Activated T-helper 17 cell treated with anti-CD3 and anti-CD28 coated beads, Interleukin-2, amount 50 U/mL, for 72 hours (primary cell): ENCODE measurements at regions not wholly inside any gene's neighbourhood (a gene's known extent, or its start where the extent isn't known, plus 50 kb on each side); places are given as distances from the start of the nearest gene placed in this dataset.

Experiments
- ATAC-seq: fragments of 150-1000 bp; cut with Tn5 transposase; replicated peaks from 2 replicates; pipeline ENCODE4 v1.10.0; 2021; ENCODE audit warnings: mild to moderate bottlenecking, moderate library complexity
- H3K27ac Mint-ChIP-seq: one replicate; pipeline ENCODE4 v1.8.0; 2022; ENCODE audit warnings: mixed read lengths
- H3K27me3 Mint-ChIP-seq: one replicate; pipeline ENCODE4 v1.8.0; 2022; ENCODE audit warnings: mixed read lengths
- H3K36me3 Mint-ChIP-seq: one replicate; pipeline ENCODE4 v1.8.0; 2022; ENCODE audit warnings: low read depth, mild to moderate bottlenecking, mixed read lengths
- H3K4me1 Mint-ChIP-seq: one replicate; pipeline ENCODE4 v1.8.0; 2022; ENCODE audit warnings: mixed read lengths
- H3K4me3 Mint-ChIP-seq: one replicate; pipeline ENCODE4 v1.8.0; 2022; ENCODE audit warnings: mild to moderate bottlenecking, mixed read lengths
- H3K9me3 Mint-ChIP-seq: one replicate; pipeline ENCODE4 v1.8.0; 2022; ENCODE audit warnings: mixed read lengths

GRCh38 chr20:39195582-39196021 lies 233.5 kb downstream of the DHX35 start:
- no peak for ATAC-seq
- H3K27ac Mint-ChIP-seq = no peak overlapping the region

DNA sequence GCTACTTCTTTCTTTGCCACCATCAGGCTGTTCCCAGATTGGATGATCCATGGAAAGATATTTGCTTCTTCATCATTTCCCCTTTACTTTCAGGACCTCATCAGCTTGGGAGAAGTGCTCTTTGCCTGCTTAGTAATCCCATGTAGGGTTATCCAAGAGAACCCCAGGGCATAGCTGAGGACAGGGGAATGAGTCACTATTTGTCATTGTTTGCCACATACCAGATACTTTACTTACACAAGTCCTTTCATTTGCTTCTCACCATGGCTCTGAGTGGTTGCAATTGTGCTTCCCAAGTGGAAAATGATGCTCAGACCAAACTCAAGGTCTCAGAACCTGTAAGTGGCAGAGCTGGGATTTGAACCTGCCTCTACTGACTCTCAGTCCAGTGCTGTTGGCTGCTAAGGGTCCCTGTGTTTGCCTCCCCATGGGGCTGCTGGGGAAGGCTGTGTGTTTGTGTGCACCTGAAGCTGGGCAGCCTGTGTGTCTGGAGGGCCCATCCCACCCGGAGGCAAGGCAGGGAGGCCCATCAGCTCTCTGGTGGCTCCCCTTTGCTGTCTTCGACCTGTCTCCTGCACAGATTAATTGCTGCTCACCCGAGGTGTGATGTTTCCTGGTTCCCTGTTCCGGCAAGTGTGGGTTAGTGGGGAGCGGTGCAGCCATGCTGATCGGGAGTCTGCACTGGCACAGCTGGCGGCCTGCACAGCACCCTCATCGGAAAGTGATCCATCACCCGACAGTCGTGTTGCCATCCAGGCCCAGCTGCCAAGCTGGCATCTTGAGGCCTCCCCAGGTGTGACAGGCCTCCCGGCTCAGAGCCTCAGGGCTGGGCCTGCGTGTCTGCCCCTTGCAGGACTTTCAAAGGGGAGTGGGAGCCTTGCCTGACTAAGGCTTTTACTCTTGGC lies 228.8 kb downstream of the DHX35 start:
- no peaks in the 10 kb centered on the region for H3K4me1 Mint-ChIP-seq
- H3K27me3 Mint-ChIP-seq = peaks cover 15% of the 10 kb centered on the region
- ATAC-seq = no peak
- H3K27ac Mint-ChIP-seq = no peak overlapping the region
- H3K9me3 Mint-ChIP-seq = no peaks in the 10 kb centered on the region
- H3K36me3 Mint-ChIP-seq = no peaks in the 10 kb centered on the region
- no peak overlapping the region for H3K4me3 Mint-ChIP-seq

More at GRCh38 chr20:39195582-39196021, 233.5 kb downstream of the DHX35 start:
- H3K4me3 Mint-ChIP-seq = no peak overlapping the region
- no peaks in the 10 kb centered on the region for H3K36me3 Mint-ChIP-seq
- peaks cover 14% of the 10 kb centered on the region for H3K27me3 Mint-ChIP-seq
- H3K4me1 Mint-ChIP-seq = no peaks in the 10 kb centered on the region
- no peaks in the 10 kb centered on the region for H3K9me3 Mint-ChIP-seq

GRCh38 chr20:39188266-39188765 lies 226.2 kb downstream of the DHX35 start:
- no peak for ATAC-seq
- H3K27me3 Mint-ChIP-seq = peaks cover 10% of the 10 kb centered on the region
- H3K4me3 Mint-ChIP-seq = no peak overlapping the region
- H3K9me3 Mint-ChIP-seq = peaks cover 4% of the 10 kb centered on the region
- no peaks in the 10 kb centered on the region for H3K36me3 Mint-ChIP-seq
- no peak overlapping the region for H3K27ac Mint-ChIP-seq
- no peaks in the 10 kb centered on the region for H3K4me1 Mint-ChIP-seq

- Mint-ChIP-seq H3K4me3 (no peak overlapping the region), H3K27me3 (peaks cover 19% of the 10 kb centered on the region), H3K9me3 (peaks cover 4% of the 10 kb centered on the region), H3K36me3 (no peaks in the 10 kb centered on the region), H3K4me1 (no peaks in the 10 kb centered on the region), H3K27ac (no peak overlapping the region)
- ATAC-seq = no peak
Measured at GRCh38 chr20:39181490-39181889, 219.3 kb downstream of the DHX35 start.

DNA sequence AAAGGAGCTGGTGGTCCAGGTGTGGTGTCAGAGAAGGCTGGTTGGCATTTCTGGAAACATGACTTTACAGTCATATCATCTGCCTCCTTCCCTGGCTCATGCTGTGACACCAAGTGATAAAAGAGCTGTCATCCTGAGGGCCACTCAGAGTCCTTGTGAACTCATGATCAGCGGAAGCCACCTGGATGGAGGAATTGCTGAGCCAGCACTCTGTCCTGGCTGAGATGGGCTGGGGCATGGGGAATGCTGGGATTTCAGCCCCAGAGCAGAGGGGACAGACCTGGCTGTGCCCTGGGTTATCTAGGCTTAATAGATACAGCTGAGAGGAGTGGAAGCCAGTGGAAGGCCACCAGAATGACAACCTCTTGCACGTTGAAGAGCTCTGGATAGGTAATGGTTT lies 214.3 kb downstream of the DHX35 start:
- no peak for ATAC-seq
- Mint-ChIP-seq H3K4me1 (no peaks in the 10 kb centered on the region), H3K27ac (no peak overlapping the region), H3K4me3 (no peak overlapping the region), H3K27me3 (peaks cover 27% of the 10 kb centered on the region), H3K36me3 (no peaks in the 10 kb centered on the region), H3K9me3 (no peaks in the 10 kb centered on the region)

DNA sequence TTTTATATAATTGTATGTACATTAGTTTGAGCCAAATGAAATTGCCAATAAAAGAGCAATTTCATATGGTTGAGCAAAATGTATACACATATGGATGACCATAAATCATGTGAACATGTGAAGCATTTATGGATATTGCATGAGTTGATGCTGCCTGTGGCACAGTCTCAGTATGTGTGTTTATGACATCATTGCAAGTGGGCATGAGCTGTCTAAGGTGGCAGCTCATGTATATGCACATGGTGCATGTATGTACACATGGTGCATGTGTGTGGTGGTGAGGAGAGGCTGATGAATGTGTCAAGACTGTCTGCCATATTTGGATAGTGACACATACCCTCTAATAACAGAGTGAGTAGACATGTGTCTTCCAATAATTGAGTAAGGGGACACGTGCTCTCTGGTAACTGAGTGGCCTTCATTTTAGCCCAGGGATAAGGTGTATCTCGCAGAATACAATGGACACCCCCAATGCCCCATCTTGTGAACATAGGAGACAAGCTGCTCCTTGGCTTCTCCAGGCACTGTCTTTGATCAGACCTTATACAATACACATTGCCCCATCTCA lies 208.8 kb downstream of the DHX35 start:
- H3K27ac Mint-ChIP-seq = no peak overlapping the region
- H3K4me1 Mint-ChIP-seq = no peaks in the 10 kb centered on the region
- H3K27me3 Mint-ChIP-seq = peaks cover 31% of the 10 kb centered on the region
- no peaks in the 10 kb centered on the region for H3K9me3 Mint-ChIP-seq
- ATAC-seq = no peak
- no peak overlapping the region for H3K4me3 Mint-ChIP-seq
- no peaks in the 10 kb centered on the region for H3K36me3 Mint-ChIP-seq

GRCh38 chr20:39165099-39165498 lies 203.0 kb downstream of the DHX35 start:
- no peak overlapping the region for H3K27ac Mint-ChIP-seq
- H3K9me3 Mint-ChIP-seq = no peaks in the 10 kb centered on the region
- no peak for ATAC-seq
- H3K4me1 Mint-ChIP-seq = no peaks in the 10 kb centered on the region
- no peaks in the 10 kb centered on the region for H3K36me3 Mint-ChIP-seq
- H3K4me3 Mint-ChIP-seq = no peak overlapping the region
- peaks cover 27% of the 10 kb centered on the region for H3K27me3 Mint-ChIP-seq

- no peak overlapping the region for H3K4me3 Mint-ChIP-seq
- H3K27me3 Mint-ChIP-seq = peaks cover 25% of the 10 kb centered on the region
- ATAC-seq = no peak
- H3K9me3 Mint-ChIP-seq = no peaks in the 10 kb centered on the region
- no peaks in the 10 kb centered on the region for H3K36me3 Mint-ChIP-seq
- H3K4me1 Mint-ChIP-seq = no peaks in the 10 kb centered on the region
- no peak overlapping the region for H3K27ac Mint-ChIP-seq
Measured at GRCh38 chr20:39164642-39165041, 202.5 kb downstream of the DHX35 start.

- no peak overlapping the region for H3K27ac Mint-ChIP-seq
- no peaks in the 10 kb centered on the region for H3K9me3 Mint-ChIP-seq
- peaks cover 21% of the 10 kb centered on the region for H3K27me3 Mint-ChIP-seq
- no peaks in the 10 kb centered on the region for H3K36me3 Mint-ChIP-seq
- H3K4me3 Mint-ChIP-seq = no peak overlapping the region
- no peaks in the 10 kb centered on the region for H3K4me1 Mint-ChIP-seq
- ATAC-seq = no peak
Measured at GRCh38 chr20:39163993-39164392, 201.8 kb downstream of the DHX35 start.

GRCh38 chr20:39161900-39162299 lies 199.8 kb downstream of the DHX35 start:
- Mint-ChIP-seq H3K27ac (no peak overlapping the region), H3K4me3 (no peak overlapping the region), H3K9me3 (no peaks in the 10 kb centered on the region), H3K4me1 (no peaks in the 10 kb centered on the region), H3K36me3 (no peaks in the 10 kb centered on the region), H3K27me3 (peaks cover 9% of the 10 kb centered on the region)
- no peak for ATAC-seq

GRCh38 chr20:39155971-39156370 lies 193.8 kb downstream of the DHX35 start:
- H3K9me3 Mint-ChIP-seq = no peaks in the 10 kb centered on the region
- peaks cover 18% of the 10 kb centered on the region for H3K27me3 Mint-ChIP-seq
- no peak for ATAC-seq
- no peak overlapping the region for H3K4me3 Mint-ChIP-seq
- no peaks in the 10 kb centered on the region for H3K4me1 Mint-ChIP-seq
- H3K27ac Mint-ChIP-seq = no peak overlapping the region
- no peaks in the 10 kb centered on the region for H3K36me3 Mint-ChIP-seq

GRCh38 chr20:39152742-39153141 lies 190.6 kb downstream of the DHX35 start:
- Mint-ChIP-seq H3K4me3 (no peak overlapping the region), H3K27ac (no peak overlapping the region), H3K27me3 (peaks cover 18% of the 10 kb centered on the region), H3K36me3 (no peaks in the 10 kb centered on the region), H3K4me1 (no peaks in the 10 kb centered on the region), H3K9me3 (no peaks in the 10 kb centered on the region)
- ATAC-seq = no peak

GRCh38 chr20:39152126-39152525 lies 190.0 kb downstream of the DHX35 start:
- Mint-ChIP-seq H3K36me3 (no peaks in the 10 kb centered on the region), H3K27me3 (peaks cover 19% of the 10 kb centered on the region), H3K9me3 (no peaks in the 10 kb centered on the region), H3K4me3 (no peak overlapping the region), H3K27ac (no peak overlapping the region), H3K4me1 (no peaks in the 10 kb centered on the region)
- ATAC-seq = no peak

DNA sequence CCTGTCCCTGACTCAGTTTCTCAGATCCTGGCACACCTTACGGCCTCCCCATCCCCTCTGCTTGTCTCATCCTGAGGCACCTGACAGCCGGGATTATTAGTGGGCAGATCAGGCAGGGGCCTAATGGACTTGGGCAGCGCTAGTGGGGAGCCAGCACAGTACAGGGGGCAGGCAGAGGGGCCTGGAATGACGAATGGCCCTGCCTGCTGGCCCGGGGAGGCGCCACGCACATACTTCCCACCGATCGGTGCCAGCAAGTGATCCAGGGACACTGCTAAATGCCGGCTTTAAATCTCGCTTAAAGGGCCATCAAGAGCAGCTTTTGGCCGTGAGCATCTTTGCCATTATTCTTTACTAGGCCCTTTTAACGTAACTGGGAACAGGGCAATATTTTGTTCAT lies 188.4 kb downstream of the DHX35 start:
- H3K9me3 Mint-ChIP-seq = no peaks in the 10 kb centered on the region
- no peak overlapping the region for H3K4me3 Mint-ChIP-seq
- no peak overlapping the region for H3K27ac Mint-ChIP-seq
- H3K36me3 Mint-ChIP-seq = no peaks in the 10 kb centered on the region
- no peak for ATAC-seq
- peaks cover 12% of the 10 kb centered on the region for H3K27me3 Mint-ChIP-seq
- H3K4me1 Mint-ChIP-seq = no peaks in the 10 kb centered on the region

GRCh38 chr20:39146394-39146793 lies 184.2 kb downstream of the DHX35 start:
- no peaks in the 10 kb centered on the region for H3K4me1 Mint-ChIP-seq
- no peak for ATAC-seq
- no peaks in the 10 kb centered on the region for H3K36me3 Mint-ChIP-seq
- no peak overlapping the region for H3K27ac Mint-ChIP-seq
- H3K27me3 Mint-ChIP-seq = peaks cover 9% of the 10 kb centered on the region
- H3K4me3 Mint-ChIP-seq = no peak overlapping the region
- H3K9me3 Mint-ChIP-seq = no peaks in the 10 kb centered on the region
